Fibroblast of lung (primary cell): ENCODE measurements at regions not wholly inside any gene's neighbourhood (a gene's known extent, or its start where the extent isn't known, plus 50 kb on each side); places are given as distances from the start of the nearest gene placed in this dataset.

Source experiments
- CTCF ChIP-seq, 2 donors: IDR thresholded peaks in 1 of 2; conservative IDR thresholded peaks in 1 of 2; 1 replicate in 1 of 2; 2 replicates in 1 of 2; pipeline ENCODE4 v1.5.1; 2011 to 2012; ENCODE audit warnings: low read length in 2 of 2, control low read depth in 1 of 2, inconsistent platforms in 1 of 2, low read depth in 1 of 2, mild to moderate bottlenecking in 1 of 2
- EZH2 ChIP-seq: IDR thresholded peaks from 2 replicates; pipeline ENCODE4 v1.5.1; 2012; ENCODE audit warnings: low read length, control low read depth, mild to moderate bottlenecking; ENCODE audit errors: missing control alignments

GRCh38 chr2:217160103-217160743, 300.4 kb upstream of the TNP1 start:
- TF ChIP-seq CTCF (conservative IDR thresholded peaks at IDR 0.05 in 1 of 2, IDR thresholded peaks at IDR 0.05 in 1 of 2; ENCODE audit: low read depth in 1 of 2, low read length in 2 of 2), result no peak
- no peak for TF ChIP-seq EZH2
